ENCODE measurements at regions not wholly inside any gene's neighbourhood (a gene's known extent, or its start where the extent isn't known, plus 50 kb on each side); places are given as distances from the start of the nearest gene placed in this dataset.

DNA sequence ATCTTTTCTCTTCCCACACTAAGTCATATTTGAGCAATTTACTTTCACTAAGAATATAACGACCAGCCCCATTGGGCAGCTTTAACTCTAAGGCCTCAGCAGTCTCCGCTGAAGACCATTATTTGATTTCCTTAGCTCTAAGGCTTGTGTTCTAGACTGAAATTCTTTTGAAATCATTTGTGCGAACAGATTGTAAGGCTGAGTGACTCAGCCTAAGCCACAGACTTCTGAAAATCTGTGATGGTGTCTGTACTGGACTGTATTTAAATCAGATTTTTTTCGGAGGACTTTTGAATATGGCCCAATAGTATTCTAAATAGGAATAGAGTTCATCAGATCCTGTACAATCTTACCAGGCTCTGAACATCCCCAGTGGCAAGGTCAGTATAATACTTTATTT lies 150.3 kb upstream of the TECRL start:
- Histone ChIP-seq H3K4me1 (ENCODE audit: insufficient read depth, low read length, poor library complexity, severe bottlenecking) (no peaks in the 10 kb centered on the region), H3K4me2 (ENCODE audit: low read length) (no peak overlapping the region), H3K36me3 (ENCODE audit: insufficient read depth, low read length) (no peaks in the 10 kb centered on the region), H3K79me2 (ENCODE audit: insufficient read depth, low read depth, low read length) (no peaks in the 10 kb centered on the region), H3K9me2 (ENCODE audit: insufficient read depth, low read length) (no peaks in the 10 kb centered on the region), H3K27ac (ENCODE audit: low read depth, low read length, poor library complexity, severe bottlenecking) (no peak overlapping the region), H2AFZ (ENCODE audit: low read length) (no peak overlapping the region), H3K9me3 (ENCODE audit: low read length) (no peaks in the 10 kb centered on the region), H4K20me1 (ENCODE audit: insufficient read depth, low read length) (no peaks in the 10 kb centered on the region), H3K4me3 (ENCODE audit: low read depth, low read length, poor library complexity, severe bottlenecking) (no peak overlapping the region)
- BruUV-seq (replicated peaks), result no TSS peak
- intact Hi-C loops (cut with micrococcal nuclease; ENCODE audit: unreplicated experiment), result no loop called here
- DNase-seq (ENCODE audit: low spot score), result no peak
- TF ChIP-seq, protein P1, sequence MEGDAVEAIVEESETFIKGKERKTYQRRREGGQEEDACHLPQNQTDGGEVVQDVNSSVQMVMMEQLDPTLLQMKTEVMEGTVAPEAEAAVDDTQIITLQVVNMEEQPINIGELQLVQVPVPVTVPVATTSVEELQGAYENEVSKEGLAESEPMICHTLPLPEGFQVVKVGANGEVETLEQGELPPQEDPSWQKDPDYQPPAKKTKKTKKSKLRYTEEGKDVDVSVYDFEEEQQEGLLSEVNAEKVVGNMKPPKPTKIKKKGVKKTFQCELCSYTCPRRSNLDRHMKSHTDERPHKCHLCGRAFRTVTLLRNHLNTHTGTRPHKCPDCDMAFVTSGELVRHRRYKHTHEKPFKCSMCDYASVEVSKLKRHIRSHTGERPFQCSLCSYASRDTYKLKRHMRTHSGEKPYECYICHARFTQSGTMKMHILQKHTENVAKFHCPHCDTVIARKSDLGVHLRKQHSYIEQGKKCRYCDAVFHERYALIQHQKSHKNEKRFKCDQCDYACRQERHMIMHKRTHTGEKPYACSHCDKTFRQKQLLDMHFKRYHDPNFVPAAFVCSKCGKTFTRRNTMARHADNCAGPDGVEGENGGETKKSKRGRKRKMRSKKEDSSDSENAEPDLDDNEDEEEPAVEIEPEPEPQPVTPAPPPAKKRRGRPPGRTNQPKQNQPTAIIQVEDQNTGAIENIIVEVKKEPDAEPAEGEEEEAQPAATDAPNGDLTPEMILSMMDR (conservative IDR thresholded peaks at IDR 0.05; ENCODE audit: low read length), result no peak
- no peak for TF ChIP-seq EZH2phosphoT487 (IDR thresholded peaks at IDR 0.05; ENCODE audit: borderline replicate concordance, low read depth, low read length)
- POLR2A ChIA-PET, result no interaction called here
- CTCF ChIA-PET (ENCODE audit: unreplicated experiment), result no interaction called here

GRCh38 chr4:64551125-64551524 lies 141.9 kb upstream of the TECRL start:
- intact Hi-C loops (cut with micrococcal nuclease; ENCODE audit: unreplicated experiment), result no loop called here
- Histone ChIP-seq H3K27ac (ENCODE audit: low read depth, low read length, poor library complexity, severe bottlenecking) (no peak overlapping the region), H3K9me2 (ENCODE audit: insufficient read depth, low read length) (no peaks in the 10 kb centered on the region), H3K36me3 (ENCODE audit: insufficient read depth, low read length) (no peaks in the 10 kb centered on the region), H3K4me1 (ENCODE audit: insufficient read depth, low read length, poor library complexity, severe bottlenecking) (no peaks in the 10 kb centered on the region), H4K20me1 (ENCODE audit: insufficient read depth, low read length) (no peaks in the 10 kb centered on the region), H3K9me3 (ENCODE audit: low read length) (no peaks in the 10 kb centered on the region), H3K79me2 (ENCODE audit: insufficient read depth, low read depth, low read length) (no peaks in the 10 kb centered on the region), H2AFZ (ENCODE audit: low read length) (no peak overlapping the region), H3K4me2 (ENCODE audit: low read length) (no peak overlapping the region), H3K4me3 (ENCODE audit: low read depth, low read length, poor library complexity, severe bottlenecking) (no peak overlapping the region)
- ChIA-PET CTCF (ENCODE audit: unreplicated experiment) (no interaction called here), POLR2A (interaction anchor here (0.6 kb wide), 1 partner anchor 11 kb away, joined by 3 read pairs; no protein-coding TSS in a partner anchor)
- no peak for DNase-seq (ENCODE audit: low spot score)
- no peak for TF ChIP-seq EZH2phosphoT487 (IDR thresholded peaks at IDR 0.05; ENCODE audit: borderline replicate concordance, low read depth, low read length)
- TF ChIP-seq, protein P1 (conservative IDR thresholded peaks at IDR 0.05; ENCODE audit: low read length), result no peak
- BruUV-seq (replicated peaks), result no TSS peak

DNA sequence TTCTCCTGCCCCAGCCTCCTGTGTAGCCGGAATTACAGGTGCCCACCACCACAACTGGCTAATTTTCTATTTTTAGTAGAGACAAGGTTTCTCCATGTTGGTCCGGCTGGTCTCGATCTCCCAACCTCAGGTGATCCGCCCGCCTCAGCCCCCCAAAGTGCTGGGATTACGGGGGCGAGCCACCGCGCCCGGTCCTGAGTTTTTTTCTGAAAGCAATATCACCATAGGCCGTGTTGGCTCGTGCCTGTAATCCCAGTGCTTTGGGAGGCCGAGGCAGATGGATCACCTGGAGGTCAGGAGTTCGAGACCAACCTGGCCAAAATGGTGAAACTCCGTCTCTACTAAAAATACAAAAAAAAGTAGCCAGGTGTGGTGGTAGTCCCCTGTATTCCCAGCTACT lies 136.3 kb upstream of the TECRL start:
- TF ChIP-seq EZH2phosphoT487 (IDR thresholded peaks at IDR 0.05; ENCODE audit: borderline replicate concordance, low read depth, low read length), result no peak
- TF ChIP-seq, protein P1 (conservative IDR thresholded peaks at IDR 0.05; ENCODE audit: low read length), result no peak
- H3K4me2 ChIP-seq (ENCODE audit: low read length), result no peak overlapping the region
- no peaks in the 10 kb centered on the region for H4K20me1 ChIP-seq (ENCODE audit: insufficient read depth, low read length)
- no peaks in the 10 kb centered on the region for H3K9me3 ChIP-seq (ENCODE audit: low read length)
- H3K9me2 ChIP-seq (ENCODE audit: insufficient read depth, low read length), result no peaks in the 10 kb centered on the region
- intact Hi-C loops (cut with micrococcal nuclease; ENCODE audit: unreplicated experiment), result no loop called here
- H3K27ac ChIP-seq (ENCODE audit: low read depth, low read length, poor library complexity, severe bottlenecking), result no peak overlapping the region
- no TSS peak for BruUV-seq (replicated peaks)
- DNase-seq (ENCODE audit: low spot score), result no peak
- ChIA-PET POLR2A (no interaction called here), CTCF (ENCODE audit: unreplicated experiment) (no interaction called here)
- no peak overlapping the region for H3K4me3 ChIP-seq (ENCODE audit: low read depth, low read length, poor library complexity, severe bottlenecking)
- no peaks in the 10 kb centered on the region for H3K4me1 ChIP-seq (ENCODE audit: insufficient read depth, low read length, poor library complexity, severe bottlenecking)
- no peaks in the 10 kb centered on the region for H3K36me3 ChIP-seq (ENCODE audit: insufficient read depth, low read length)
- H2AFZ ChIP-seq (ENCODE audit: low read length), result no peak overlapping the region
- H3K79me2 ChIP-seq (ENCODE audit: insufficient read depth, low read depth, low read length), result no peaks in the 10 kb centered on the region

Measured in OCI-LY7 (cell line).